Mesendoderm (in vitro differentiated cells): ENCODE measurements at regions not wholly inside any gene's neighbourhood (a gene's known extent, or its start where the extent isn't known, plus 50 kb on each side); places are given as distances from the start of the nearest gene placed in this dataset.

Experiments
- DNase-seq: peaks from one replicate; pipeline ENCODE4 v3.0.0; 2013
- H2AK5ac ChIP-seq: 2 replicates; pipeline ENCODE4 v1.6.1; 2013; ENCODE audit warnings: low read length, inconsistent platforms
- H2BK120ac ChIP-seq: 2 replicates; pipeline ENCODE4 v1.6.1; 2013; ENCODE audit warnings: low read depth, mild to moderate bottlenecking, low read length, moderate library complexity, mixed read lengths
- H2BK15ac ChIP-seq: replicated peaks from 2 replicates; pipeline ENCODE4 v1.6.1; 2013; ENCODE audit warnings: low read depth, mild to moderate bottlenecking, moderate library complexity
- H2BK5ac ChIP-seq: 2 replicates; pipeline ENCODE4 v1.6.1; 2013; ENCODE audit warnings: low read length, inconsistent platforms
- H3K18ac ChIP-seq: 2 replicates; pipeline ENCODE4 v1.6.1; 2013; ENCODE audit warnings: mild to moderate bottlenecking, low read length, mixed read lengths
- H3K23ac ChIP-seq: one replicate; pipeline ENCODE4 v1.6.1; 2013; ENCODE audit warnings: low read length
- H3K27ac ChIP-seq: 2 replicates; pipeline ENCODE4 v1.5.1; 2013; ENCODE audit warnings: low read depth, mild to moderate bottlenecking, inconsistent platforms, low read length, moderate library complexity
- H3K27me3 ChIP-seq: 2 replicates; pipeline ENCODE4 v1.6.1; 2013; ENCODE audit warnings: low read length, control low read depth, mild to moderate bottlenecking, inconsistent platforms; ENCODE audit not compliant: insufficient read depth, poor library complexity
- H3K36me3 ChIP-seq: 2 replicates; pipeline ENCODE4 v1.6.1; 2013; ENCODE audit warnings: low read length, inconsistent platforms; ENCODE audit not compliant: control insufficient read depth, insufficient read depth
- H3K4ac ChIP-seq: one replicate; pipeline ENCODE4 v1.6.1; 2013; ENCODE audit warnings: low read depth, mild to moderate bottlenecking, low read length, moderate library complexity
- H3K4me1 ChIP-seq: 2 replicates; pipeline ENCODE4 v1.6.1; 2013; ENCODE audit warnings: low read depth, low read length, inconsistent platforms; ENCODE audit not compliant: control insufficient read depth
- H3K4me2 ChIP-seq: 2 replicates; pipeline ENCODE4 v1.6.1; 2013; ENCODE audit warnings: low read length
- H3K4me3 ChIP-seq: 2 replicates; pipeline ENCODE4 v1.5.1; 2013; ENCODE audit warnings: mild to moderate bottlenecking, low read length
- H3K56ac ChIP-seq: one replicate; pipeline ENCODE4 v1.6.1; 2013; ENCODE audit warnings: low read length
- H3K79me1 ChIP-seq: 2 replicates; pipeline ENCODE4 v1.6.1; 2013; ENCODE audit warnings: low read length, inconsistent platforms
- H3K79me2 ChIP-seq: 2 replicates; pipeline ENCODE4 v1.6.1; 2013; ENCODE audit warnings: mild to moderate bottlenecking, low read length; ENCODE audit not compliant: control insufficient read depth, insufficient read depth
- H3K9ac ChIP-seq: 2 replicates; pipeline ENCODE4 v1.6.1; 2013; ENCODE audit warnings: low read length, inconsistent platforms
- H4K5ac ChIP-seq: one replicate; pipeline ENCODE4 v1.6.1; 2013; ENCODE audit warnings: low read length
- H4K8ac ChIP-seq: one replicate; pipeline ENCODE4 v1.6.1; 2013; ENCODE audit warnings: low read depth, mild to moderate bottlenecking, control low read depth, low read length, moderate library complexity
- WGBS: extraction: QIAGEN DNeasy Blood & Tissue Kit; methylation state at CpG from one replicate; pipeline ENCODE4 v1.1.7; 2013; ENCODE audit warnings: low lambda C conversion rate, missing lambda C conversion rate; ENCODE audit not compliant: insufficient coverage; ENCODE audit errors: extremely low coverage; 5-methylcytosine and 5-hydroxymethylcytosine counted together

DNA sequence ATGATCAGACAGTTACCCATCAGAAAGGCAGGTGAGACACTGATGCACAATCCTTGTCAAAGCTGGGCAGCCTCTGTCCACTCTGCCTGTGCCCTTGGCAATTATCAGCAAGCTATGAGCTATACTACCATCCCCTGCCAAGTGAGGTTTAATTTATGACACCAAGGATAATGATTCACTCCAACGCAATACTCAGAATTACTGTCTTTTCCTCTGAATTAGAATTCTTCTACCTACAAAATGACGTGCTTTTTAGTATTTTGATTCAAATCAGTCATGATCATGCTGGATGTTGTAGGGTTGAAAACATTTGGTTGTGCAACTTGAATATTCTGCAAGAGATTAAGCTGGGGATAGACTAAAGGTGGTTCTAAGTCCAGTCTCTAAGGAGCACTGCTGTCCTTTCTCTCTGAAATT lies 116.8 kb upstream of the SOX9 start:
- Histone ChIP-seq H3K4me1 (no peaks in the 10 kb centered on the region), H3K27me3 (no peaks in the 10 kb centered on the region), H2BK120ac (no peak overlapping the region), H2AK5ac (no peak overlapping the region), H3K56ac (no peak overlapping the region), H4K8ac (no peak overlapping the region), H3K4me2 (no peak overlapping the region), H3K9ac (no peak overlapping the region), H2BK15ac (no peak overlapping the region), H3K27ac (no peak overlapping the region), H3K79me1 (no peaks in the 10 kb centered on the region), H2BK5ac (no peak overlapping the region), H3K4ac (no peak overlapping the region), H3K79me2 (no peaks in the 10 kb centered on the region), H3K36me3 (no peaks in the 10 kb centered on the region), H3K18ac (no peak overlapping the region), H4K5ac (no peak overlapping the region), H3K4me3 (no peak overlapping the region), H3K23ac (no peak overlapping the region)
- WGBS, result no CpG with 5 or more reads among the region's 2 CpGs
- DNase-seq, result no peak

DNA sequence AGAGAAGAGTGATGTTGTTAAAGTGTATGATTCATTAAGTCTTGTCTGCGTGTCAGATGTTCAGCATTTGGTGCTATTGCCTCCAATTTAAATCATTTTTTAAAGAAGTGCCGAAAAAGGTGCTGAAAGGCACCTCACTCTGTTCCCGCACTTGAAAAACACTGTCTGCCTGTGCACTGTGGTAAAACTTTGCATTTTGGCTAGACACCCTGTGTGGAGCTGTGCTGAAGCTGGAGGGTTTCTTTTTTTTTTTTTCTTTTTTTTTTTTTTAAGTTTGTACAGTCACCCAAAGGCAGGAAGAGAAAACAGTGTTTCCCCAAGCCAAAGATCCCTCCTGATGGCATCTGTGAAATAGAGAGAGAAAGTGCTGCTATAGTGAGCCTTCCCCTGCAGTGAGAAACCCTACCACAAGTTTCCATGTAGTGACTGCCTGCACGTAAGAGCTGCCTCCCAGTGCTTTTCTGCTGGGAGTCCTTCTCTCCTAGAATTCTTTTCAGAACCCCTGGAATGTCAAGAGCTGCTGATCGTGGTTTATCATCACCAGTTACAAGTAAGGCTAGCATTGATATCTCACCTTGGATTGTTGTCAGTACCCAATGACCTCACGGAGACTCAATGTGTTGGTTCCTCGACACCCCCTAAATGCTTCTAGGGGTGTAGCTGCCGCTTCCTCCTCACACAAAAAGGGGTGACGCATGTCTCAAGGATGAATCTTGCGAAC lies 116.0 kb upstream of the SOX9 start:
- Histone ChIP-seq H3K36me3 (no peaks in the 10 kb centered on the region), H3K79me1 (no peaks in the 10 kb centered on the region), H3K4me3 (no peak overlapping the region), H4K8ac (no peak overlapping the region), H3K23ac (no peak overlapping the region), H2AK5ac (no peak overlapping the region), H3K56ac (no peak overlapping the region), H3K4me1 (no peaks in the 10 kb centered on the region), H3K27ac (no peak overlapping the region), H3K9ac (no peak overlapping the region), H2BK15ac (no peak overlapping the region), H3K18ac (no peak overlapping the region), H2BK5ac (no peak overlapping the region), H3K4me2 (no peak overlapping the region), H3K79me2 (no peaks in the 10 kb centered on the region), H3K27me3 (no peaks in the 10 kb centered on the region), H2BK120ac (no peak overlapping the region), H4K5ac (no peak overlapping the region), H3K4ac (no peak overlapping the region)
- WGBS, result no CpG with 5 or more reads among the region's 10 CpGs
- no peak for DNase-seq

DNA sequence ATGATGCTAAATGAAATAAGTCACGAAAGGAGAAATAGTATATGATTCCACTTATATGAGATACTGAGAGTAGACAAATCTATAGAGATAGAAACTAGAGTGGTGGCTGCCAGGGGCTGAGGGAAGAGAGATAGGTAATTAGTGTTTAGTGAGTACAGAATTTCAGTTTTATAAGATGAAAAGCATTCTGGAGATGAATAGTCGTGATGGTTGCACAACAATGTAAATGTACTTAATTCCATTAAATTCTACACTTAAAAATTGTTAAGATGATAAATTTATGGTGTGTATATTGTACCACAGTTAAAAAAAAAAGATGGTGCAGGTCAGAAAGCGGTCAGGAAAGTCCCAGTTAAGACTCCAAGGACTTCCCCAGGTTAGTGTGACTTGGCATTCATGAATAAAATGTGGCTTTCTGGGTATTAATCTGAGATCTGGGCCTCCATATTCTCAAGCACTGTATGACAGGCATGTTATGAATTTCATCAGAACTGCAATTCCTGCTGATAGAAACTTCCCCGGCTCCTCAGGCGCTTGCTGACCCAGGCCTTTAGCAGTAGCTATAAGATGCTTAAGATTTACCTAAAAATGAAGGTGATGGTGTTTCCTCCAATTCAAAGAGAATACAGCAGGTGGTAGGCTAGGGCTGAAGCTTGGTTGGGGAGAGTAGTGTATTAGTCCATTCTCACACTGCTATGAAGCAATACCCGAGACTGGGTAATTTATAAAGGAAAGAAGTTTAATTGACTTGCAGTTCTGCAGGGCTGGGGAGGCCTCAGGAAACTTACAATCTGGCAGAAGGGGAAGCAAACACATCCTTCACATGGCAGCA lies 115.3 kb upstream of the SOX9 start:
- Histone ChIP-seq H2BK15ac (no peak overlapping the region), H3K18ac (no peak overlapping the region), H4K5ac (no peak overlapping the region), H3K4me1 (no peaks in the 10 kb centered on the region), H3K27me3 (no peaks in the 10 kb centered on the region), H3K27ac (no peak overlapping the region), H3K79me2 (no peaks in the 10 kb centered on the region), H3K4me2 (no peak overlapping the region), H3K56ac (no peak overlapping the region), H2AK5ac (no peak overlapping the region), H3K4ac (no peak overlapping the region), H3K36me3 (no peaks in the 10 kb centered on the region), H2BK120ac (no peak overlapping the region), H3K23ac (no peak overlapping the region), H3K4me3 (no peak overlapping the region), H2BK5ac (no peak overlapping the region), H4K8ac (no peak overlapping the region), H3K9ac (no peak overlapping the region), H3K79me1 (no peaks in the 10 kb centered on the region)
- no peak for DNase-seq
- no CpG with 5 or more reads among the region's 6 CpGs for WGBS

DNA sequence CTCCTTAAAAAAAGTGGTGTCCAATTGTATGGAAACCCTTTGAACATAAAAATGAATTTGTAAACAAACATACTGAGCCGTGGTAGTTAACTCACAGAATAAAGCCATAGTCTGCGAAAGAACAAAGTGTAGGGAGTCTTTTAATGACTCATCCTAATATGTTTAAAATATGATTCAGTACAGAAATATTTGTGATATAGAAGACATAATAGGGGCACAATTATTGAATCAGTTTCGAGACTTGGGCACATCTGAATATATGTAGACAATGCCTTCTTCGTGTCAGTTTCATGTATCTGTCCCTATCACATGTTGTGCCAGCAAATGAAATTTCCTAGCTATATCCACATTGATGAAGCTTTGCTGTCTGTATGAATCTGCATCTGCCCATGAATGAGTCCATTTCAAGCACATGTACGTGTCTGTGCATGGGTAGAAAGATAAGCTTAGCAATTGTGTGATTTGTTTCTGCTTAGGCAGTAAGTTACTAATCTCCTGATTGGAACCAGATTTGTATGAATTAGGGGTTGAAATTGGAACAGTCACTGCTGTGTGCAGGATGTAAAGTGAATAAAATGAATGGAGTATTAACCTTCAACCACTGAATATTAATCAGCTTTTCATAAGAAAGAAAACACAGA lies 112.5 kb upstream of the SOX9 start:
- H3K56ac ChIP-seq, result no peak overlapping the region
- no peak overlapping the region for H3K4me2 ChIP-seq
- H2BK5ac ChIP-seq, result no peak overlapping the region
- H3K27me3 ChIP-seq, result no peaks in the 10 kb centered on the region
- no peak overlapping the region for H3K27ac ChIP-seq
- no peak overlapping the region for H4K8ac ChIP-seq
- H2BK15ac ChIP-seq, result no peak overlapping the region
- no peak overlapping the region for H3K4ac ChIP-seq
- no CpG with 5 or more reads among the region's 5 CpGs for WGBS
- H3K36me3 ChIP-seq, result no peaks in the 10 kb centered on the region
- H4K5ac ChIP-seq, result no peak overlapping the region
- H2BK120ac ChIP-seq, result no peak overlapping the region
- H3K4me3 ChIP-seq, result no peak overlapping the region
- DNase-seq, result no peak
- H3K79me1 ChIP-seq, result no peaks in the 10 kb centered on the region
- no peak overlapping the region for H2AK5ac ChIP-seq
- no peaks in the 10 kb centered on the region for H3K79me2 ChIP-seq
- no peaks in the 10 kb centered on the region for H3K4me1 ChIP-seq
- H3K9ac ChIP-seq, result no peak overlapping the region
- H3K23ac ChIP-seq, result no peak overlapping the region
- H3K18ac ChIP-seq, result no peak overlapping the region

DNA sequence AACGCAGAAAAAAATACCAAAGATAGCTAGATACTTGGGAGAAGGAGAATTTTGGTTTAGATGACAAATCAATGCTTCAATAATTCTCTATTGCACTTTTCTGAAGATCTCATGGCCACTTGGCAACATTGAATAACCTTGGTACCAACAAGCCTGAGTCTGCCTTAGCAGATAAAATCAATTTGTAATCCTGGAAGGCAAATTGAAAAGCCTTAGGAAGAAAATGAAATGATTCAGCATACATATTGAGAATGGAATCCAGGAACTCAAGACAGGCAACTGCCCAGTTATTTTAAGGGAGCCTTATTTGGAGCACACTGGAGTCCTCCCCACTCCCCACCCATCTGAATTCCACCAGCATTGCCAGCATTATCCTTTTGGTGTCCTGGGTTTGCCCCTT lies 109.3 kb upstream of the SOX9 start:
- no peak overlapping the region for H3K56ac ChIP-seq
- no peaks in the 10 kb centered on the region for H3K27me3 ChIP-seq
- WGBS, result no CpG with 5 or more reads among the region's 1 CpG
- H3K27ac ChIP-seq, result no peak overlapping the region
- no peak for DNase-seq
- H2BK5ac ChIP-seq, result no peak overlapping the region
- H3K79me1 ChIP-seq, result no peaks in the 10 kb centered on the region
- no peak overlapping the region for H3K23ac ChIP-seq
- H3K79me2 ChIP-seq, result no peaks in the 10 kb centered on the region
- H3K18ac ChIP-seq, result no peak overlapping the region
- no peaks in the 10 kb centered on the region for H3K36me3 ChIP-seq
- H3K9ac ChIP-seq, result no peak overlapping the region
- no peak overlapping the region for H3K4me3 ChIP-seq
- no peak overlapping the region for H3K4ac ChIP-seq
- H3K4me1 ChIP-seq, result no peaks in the 10 kb centered on the region
- no peak overlapping the region for H2AK5ac ChIP-seq
- H4K8ac ChIP-seq, result no peak overlapping the region
- no peak overlapping the region for H2BK15ac ChIP-seq
- no peak overlapping the region for H2BK120ac ChIP-seq
- H3K4me2 ChIP-seq, result no peak overlapping the region
- H4K5ac ChIP-seq, result no peak overlapping the region
